Neural cell (in vitro differentiated cells): ENCODE measurements at regions not wholly inside any gene's neighbourhood (a gene's known extent, or its start where the extent isn't known, plus 50 kb on each side); places are given as distances from the start of the nearest gene placed in this dataset.

Experiments used
- H2AFZ ChIP-seq: fragments of 200-600, 300-800 bp; sonication (generic), shearing (Covaris generic); 2 replicates; pipeline ENCODE4 v1.6.0; 2014; ENCODE audit warnings: low read depth, mild to moderate bottlenecking, antibody characterized with exemption, low read length, moderate library complexity
- H3F3A ChIP-seq: fragments of 200-600 bp; shearing (Covaris generic); 2 replicates; pipeline ENCODE4 v1.6.1; 2016; ENCODE audit warnings: mild to moderate bottlenecking, moderate library complexity, mixed read lengths, antibody characterized with exemption, low read length; ENCODE audit not compliant: insufficient read depth, poor library complexity, severe bottlenecking
- H3K27ac ChIP-seq: fragments of 200-600, 300-800 bp; sonication (generic), shearing (Covaris generic); 2 replicates; pipeline ENCODE4 v1.5.1; 2014; ENCODE audit warnings: mild to moderate bottlenecking, low read length, moderate library complexity
- H3K27me3 ChIP-seq: fragments of 300-800, 200-600 bp; sonication (generic), shearing (Covaris generic); 2 replicates; pipeline ENCODE4 v1.6.0; 2014; ENCODE audit warnings: mild to moderate bottlenecking, low read depth, low read length, moderate library complexity; ENCODE audit not compliant: insufficient read depth
- H3K36me3 ChIP-seq: fragments of 300-800, 200-600 bp; sonication (generic), shearing (Covaris generic); 2 replicates; pipeline ENCODE4 v1.5.1; 2014; ENCODE audit warnings: mild to moderate bottlenecking, antibody characterized with exemption, low read length, moderate library complexity; ENCODE audit not compliant: insufficient read depth
- H3K4me2 ChIP-seq: fragments of 300-800, 200-600 bp; sonication (generic), shearing (Covaris generic); 2 replicates; pipeline ENCODE4 v1.6.0; 2014; ENCODE audit warnings: mild to moderate bottlenecking, low read length
- H3K4me3 ChIP-seq: fragments of 300-800, 200-600 bp; sonication (generic), shearing (Covaris generic); 2 replicates; pipeline ENCODE4 v1.5.1; 2014; ENCODE audit warnings: mild to moderate bottlenecking, low read length, moderate library complexity
- H3K79me2 ChIP-seq: fragments of 200-600 bp; shearing (Covaris generic); replicated peaks from 2 replicates; pipeline ENCODE4 v1.6.0; 2014; ENCODE audit warnings: mild to moderate bottlenecking, low read length, moderate library complexity; ENCODE audit not compliant: insufficient read depth
- H3K9ac ChIP-seq: fragments of 300-800, 200-600 bp; sonication (generic), shearing (Covaris generic); 2 replicates; pipeline ENCODE4 v1.6.1; 2016; ENCODE audit warnings: mild to moderate bottlenecking, low read length, mixed read lengths
- H3K9me2 ChIP-seq: fragments of 200-600 bp; shearing (Covaris generic); 2 replicates; pipeline ENCODE4 v1.6.1; 2016; ENCODE audit warnings: mild to moderate bottlenecking, low read length, mixed read lengths; ENCODE audit not compliant: insufficient read depth
- H3K9me3 ChIP-seq: fragments of 200-600, 300-800 bp; sonication (generic), shearing (Covaris generic); 2 replicates; pipeline ENCODE4 v1.6.1; 2016; ENCODE audit warnings: mild to moderate bottlenecking, mixed run types, low read length, moderate library complexity, mixed read lengths
- H4K20me1 ChIP-seq: fragments of 200-600 bp; shearing (Covaris generic); 2 replicates; pipeline ENCODE4 v1.6.1; 2016; ENCODE audit warnings: mild to moderate bottlenecking, mixed run types; ENCODE audit not compliant: insufficient read depth
- CTCF ChIP-seq: fragments of 450-650 bp; IDR thresholded peaks from 2 replicates; pipeline ENCODE4 v1.5.1; 2014; ENCODE audit warnings: antibody characterized with exemption, mild to moderate bottlenecking, moderate library complexity; ENCODE audit not compliant: poor library complexity, severe bottlenecking
- EP300 ChIP-seq: fragments of 450-650 bp; conservative IDR thresholded peaks from 2 replicates; pipeline ENCODE4 v1.6.1; 2014; ENCODE audit warnings: antibody characterized with exemption, mild to moderate bottlenecking, moderate library complexity; ENCODE audit not compliant: poor library complexity, severe bottlenecking
- EZH2 ChIP-seq: fragments of 200-600, 300-800 bp; shearing (Covaris generic), sonication (generic); IDR thresholded peaks from 2 replicates; pipeline ENCODE4 v1.6.1; 2014; ENCODE audit warnings: antibody characterized with exemption, low read length, borderline replicate concordance, mild to moderate bottlenecking; ENCODE audit not compliant: insufficient read depth, poor library complexity, severe bottlenecking
- MXI1 ChIP-seq: fragments of 450-650 bp; conservative IDR thresholded peaks from 2 replicates; pipeline ENCODE4 v1.6.1; 2014; ENCODE audit warnings: antibody characterized with exemption, mild to moderate bottlenecking; ENCODE audit not compliant: poor library complexity, severe bottlenecking
- POLR2AphosphoS5 ChIP-seq: IDR thresholded peaks from 2 replicates; pipeline ENCODE4 v1.6.1; 2012
- RAD21 ChIP-seq: fragments of 450-650 bp; conservative IDR thresholded peaks from 2 replicates; pipeline ENCODE4 v1.6.1; 2014; ENCODE audit warnings: antibody characterized with exemption, mild to moderate bottlenecking, moderate library complexity
- REST ChIP-seq: IDR thresholded peaks from 2 replicates; pipeline ENCODE4 v1.6.1; 2012; ENCODE audit warnings: borderline replicate concordance
- SMC3 ChIP-seq: fragments of 450-650 bp; conservative IDR thresholded peaks from 2 replicates; pipeline ENCODE4 v1.6.1; 2014; ENCODE audit warnings: antibody characterized with exemption, mild to moderate bottlenecking, moderate library complexity; ENCODE audit not compliant: poor library complexity
- TAF1 ChIP-seq: IDR thresholded peaks from 2 replicates; pipeline ENCODE4 v1.6.1; 2012; ENCODE audit warnings: low read depth

GRCh38 chr4:62301500-62301899 lies 1101.4 kb downstream of the ADGRL3 start:
- Histone ChIP-seq H3K27ac (no peak overlapping the region), H3K9me3 (no peaks in the 10 kb centered on the region), H3K9me2 (no peaks in the 10 kb centered on the region), H3K4me3 (no peak overlapping the region), H3F3A (no peaks in the 10 kb centered on the region), H3K9ac (no peak overlapping the region), H3K79me2 (no peaks in the 10 kb centered on the region), H3K36me3 (no peaks in the 10 kb centered on the region), H4K20me1 (no peaks in the 10 kb centered on the region), H2AFZ (no peak overlapping the region), H3K4me2 (no peak overlapping the region), H3K27me3 (no peaks in the 10 kb centered on the region)
- TF ChIP-seq TAF1 (no peak), RAD21 (no peak), CTCF (no peak), MXI1 (no peak)

GRCh38 chr4:62293551-62293950 lies 1093.4 kb downstream of the ADGRL3 start:
- no peaks in the 10 kb centered on the region for H3K27me3 ChIP-seq
- H3K27ac ChIP-seq, result no peak overlapping the region
- no peak overlapping the region for H3K4me3 ChIP-seq
- no peaks in the 10 kb centered on the region for H3K36me3 ChIP-seq
- H2AFZ ChIP-seq, result no peak overlapping the region
- no peaks in the 10 kb centered on the region for H4K20me1 ChIP-seq
- no peaks in the 10 kb centered on the region for H3K9me2 ChIP-seq
- no peaks in the 10 kb centered on the region for H3F3A ChIP-seq
- H3K79me2 ChIP-seq, result no peaks in the 10 kb centered on the region
- H3K9me3 ChIP-seq, result no peaks in the 10 kb centered on the region
- H3K4me2 ChIP-seq, result no peak overlapping the region
- no peak for TF ChIP-seq CTCF
- no peak for TF ChIP-seq EP300
- TF ChIP-seq REST, result no peak
- no peak for TF ChIP-seq MXI1
- no peak for TF ChIP-seq EZH2
- no peak for TF ChIP-seq POLR2AphosphoS5
- TF ChIP-seq RAD21, result no peak
- TF ChIP-seq SMC3, result no peak
- no peak for TF ChIP-seq TAF1
- H3K9ac ChIP-seq, result no peak overlapping the region
